ENCODE measurements at regions not wholly inside any gene's neighbourhood (a gene's known extent, or its start where the extent isn't known, plus 50 kb on each side); places are given as distances from the start of the nearest gene placed in this dataset.
A peak's percentile ranks its signal among the peaks of the same experiment; 100 is the strongest.
"Not testable (repeated sequence)": the region's sequence is repeated elsewhere in the genome, so short reads cannot be mapped to it uniquely, and the experiment has no call there.

GRCh38 chr20:30723934-30724687, 533.4 kb upstream of the DEFB115 start:
- DNase-seq, result peak; percentile 61 to 62
- H3K9me3 Mint-ChIP-seq (ENCODE audit: unreplicated experiment); H3K4me1 Mint-ChIP-seq (ENCODE audit: low read depth, unreplicated experiment); POLR2A ChIA-PET; H3K27ac Mint-ChIP-seq (ENCODE audit: unreplicated experiment); BruUV-seq (replicated peaks); H3K36me3 ChIP-seq (ENCODE audit: control insufficient read depth, insufficient read depth, low read length); H3K27me3 ChIP-seq (replicated peaks; ENCODE audit: control insufficient read depth, insufficient read depth, low read length); H3K27me3 Mint-ChIP-seq (ENCODE audit: insufficient read depth, unreplicated experiment); H3K36me3 Mint-ChIP-seq (ENCODE audit: insufficient read depth, unreplicated experiment); intact Hi-C loops (cut with micrococcal nuclease; ENCODE audit: unreplicated experiment); H3K4me1 ChIP-seq; H3K9me3 ChIP-seq: not testable (repeated sequence)
- H3K4me3 Mint-ChIP-seq (ENCODE audit: unreplicated experiment), result peak overlapping the region; percentile 77
- H3K4me3 ChIP-seq (ENCODE audit: low read depth, low read length), result peak overlapping the region; percentile 21
- CTCF ChIA-PET, result interaction anchor here (0.7 kb wide), 1 partner anchor 347 kb away, joined by 3 read pairs; no protein-coding TSS in a partner anchor

GRCh38 chr20:30724688-30725074, 532.8 kb upstream of the DEFB115 start:
- BruUV-seq (replicated peaks); H3K9me3 Mint-ChIP-seq (ENCODE audit: unreplicated experiment); H3K36me3 ChIP-seq (ENCODE audit: control insufficient read depth, insufficient read depth, low read length); H3K27me3 Mint-ChIP-seq (ENCODE audit: insufficient read depth, unreplicated experiment); H3K36me3 Mint-ChIP-seq (ENCODE audit: insufficient read depth, unreplicated experiment); POLR2A ChIA-PET; H3K4me1 Mint-ChIP-seq (ENCODE audit: low read depth, unreplicated experiment); H3K4me3 ChIP-seq (ENCODE audit: low read depth, low read length); DNase-seq; H3K9me3 ChIP-seq; H3K27me3 ChIP-seq (replicated peaks; ENCODE audit: control insufficient read depth, insufficient read depth, low read length); H3K4me1 ChIP-seq; intact Hi-C loops (cut with micrococcal nuclease; ENCODE audit: unreplicated experiment); H3K27ac Mint-ChIP-seq (ENCODE audit: unreplicated experiment): not testable (repeated sequence)
- CTCF ChIA-PET, result interaction anchor here (0.7 kb wide), 1 partner anchor 348 kb away, joined by 3 read pairs; no protein-coding TSS in a partner anchor
- peak overlapping the region; percentile 77 for H3K4me3 Mint-ChIP-seq (ENCODE audit: unreplicated experiment)

- CTCF ChIA-PET; H3K36me3 Mint-ChIP-seq (ENCODE audit: insufficient read depth, unreplicated experiment); H3K4me3 Mint-ChIP-seq (ENCODE audit: unreplicated experiment); H3K9me3 ChIP-seq; POLR2A ChIA-PET; H3K4me3 ChIP-seq (ENCODE audit: low read depth, low read length); H3K27me3 ChIP-seq (replicated peaks; ENCODE audit: control insufficient read depth, insufficient read depth, low read length); H3K4me1 ChIP-seq; intact Hi-C loops (cut with micrococcal nuclease; ENCODE audit: unreplicated experiment); H3K9me3 Mint-ChIP-seq (ENCODE audit: unreplicated experiment); H3K27me3 Mint-ChIP-seq (ENCODE audit: insufficient read depth, unreplicated experiment); BruUV-seq (replicated peaks); H3K36me3 ChIP-seq (ENCODE audit: control insufficient read depth, insufficient read depth, low read length); H3K4me1 Mint-ChIP-seq (ENCODE audit: low read depth, unreplicated experiment); H3K27ac Mint-ChIP-seq (ENCODE audit: unreplicated experiment); DNase-seq: not testable (repeated sequence)
These were observed 532.3 kb upstream of the DEFB115 start for GRCh38 chr20:30725188-30725587.

- H3K27me3 ChIP-seq (replicated peaks; ENCODE audit: control insufficient read depth, insufficient read depth, low read length); H3K9me3 ChIP-seq; BruUV-seq (replicated peaks); H3K4me3 Mint-ChIP-seq (ENCODE audit: unreplicated experiment); CTCF ChIA-PET; H3K4me1 ChIP-seq; H3K36me3 ChIP-seq (ENCODE audit: control insufficient read depth, insufficient read depth, low read length); POLR2A ChIA-PET; H3K4me1 Mint-ChIP-seq (ENCODE audit: low read depth, unreplicated experiment); DNase-seq; H3K27me3 Mint-ChIP-seq (ENCODE audit: insufficient read depth, unreplicated experiment); H3K36me3 Mint-ChIP-seq (ENCODE audit: insufficient read depth, unreplicated experiment); H3K27ac Mint-ChIP-seq (ENCODE audit: unreplicated experiment); H3K4me3 ChIP-seq (ENCODE audit: low read depth, low read length); intact Hi-C loops (cut with micrococcal nuclease; ENCODE audit: unreplicated experiment): not testable (repeated sequence)
- peaks cover 16% of the 10 kb centered on the region for H3K9me3 Mint-ChIP-seq (ENCODE audit: unreplicated experiment)
These were observed 529.1 kb upstream of the DEFB115 start for GRCh38 chr20:30728271-30728885.

All from Caco-2 (cell line).